ENCODE measurements at regions not wholly inside any gene's neighbourhood (a gene's known extent, or its start where the extent isn't known, plus 50 kb on each side); places are given as distances from the start of the nearest gene placed in this dataset.

DNA sequence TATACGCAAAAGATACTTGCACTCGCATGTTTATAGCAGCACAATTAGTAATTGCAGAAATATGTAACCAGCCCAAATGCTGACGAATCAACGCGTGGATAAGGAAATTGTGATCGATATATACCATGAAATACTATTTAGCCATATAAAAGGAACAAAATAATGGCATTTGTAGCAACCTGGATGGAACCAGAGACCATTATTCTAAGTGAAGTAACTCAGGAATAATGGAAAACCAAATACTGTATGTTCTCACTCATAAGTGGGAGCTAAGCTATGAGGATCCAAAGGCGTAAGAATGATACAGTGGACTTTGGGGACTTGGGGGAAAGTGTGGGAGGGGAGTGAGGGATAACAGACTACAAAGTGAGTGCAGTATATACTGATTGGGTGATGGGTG, 1008.0 kb upstream of the CRIM1 start:
- TF ChIP-seq, protein P1, sequence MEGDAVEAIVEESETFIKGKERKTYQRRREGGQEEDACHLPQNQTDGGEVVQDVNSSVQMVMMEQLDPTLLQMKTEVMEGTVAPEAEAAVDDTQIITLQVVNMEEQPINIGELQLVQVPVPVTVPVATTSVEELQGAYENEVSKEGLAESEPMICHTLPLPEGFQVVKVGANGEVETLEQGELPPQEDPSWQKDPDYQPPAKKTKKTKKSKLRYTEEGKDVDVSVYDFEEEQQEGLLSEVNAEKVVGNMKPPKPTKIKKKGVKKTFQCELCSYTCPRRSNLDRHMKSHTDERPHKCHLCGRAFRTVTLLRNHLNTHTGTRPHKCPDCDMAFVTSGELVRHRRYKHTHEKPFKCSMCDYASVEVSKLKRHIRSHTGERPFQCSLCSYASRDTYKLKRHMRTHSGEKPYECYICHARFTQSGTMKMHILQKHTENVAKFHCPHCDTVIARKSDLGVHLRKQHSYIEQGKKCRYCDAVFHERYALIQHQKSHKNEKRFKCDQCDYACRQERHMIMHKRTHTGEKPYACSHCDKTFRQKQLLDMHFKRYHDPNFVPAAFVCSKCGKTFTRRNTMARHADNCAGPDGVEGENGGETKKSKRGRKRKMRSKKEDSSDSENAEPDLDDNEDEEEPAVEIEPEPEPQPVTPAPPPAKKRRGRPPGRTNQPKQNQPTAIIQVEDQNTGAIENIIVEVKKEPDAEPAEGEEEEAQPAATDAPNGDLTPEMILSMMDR (conservative IDR thresholded peaks at IDR 0.05; ENCODE audit: low read length): no peak
- no peak for TF ChIP-seq EZH2phosphoT487 (IDR thresholded peaks at IDR 0.05; ENCODE audit: borderline replicate concordance, low read depth, low read length)

Data from OCI-LY7 (cell line).